ENCODE measurements at regions not wholly inside any gene's neighbourhood (a gene's known extent, or its start where the extent isn't known, plus 50 kb on each side); places are given as distances from the start of the nearest gene placed in this dataset.

- Histone ChIP-seq H3K9me3 (no peaks in the 10 kb centered on the region), H3K4me3 (ENCODE audit: low read depth, low read length) (no peak overlapping the region), H3K4me1 (no peaks in the 10 kb centered on the region), H3K27me3 (no peaks in the 10 kb centered on the region), H3K36me3 (no peaks in the 10 kb centered on the region)
- DNase-seq: peak; percentile 39
- TF ChIP-seq, protein P1, sequence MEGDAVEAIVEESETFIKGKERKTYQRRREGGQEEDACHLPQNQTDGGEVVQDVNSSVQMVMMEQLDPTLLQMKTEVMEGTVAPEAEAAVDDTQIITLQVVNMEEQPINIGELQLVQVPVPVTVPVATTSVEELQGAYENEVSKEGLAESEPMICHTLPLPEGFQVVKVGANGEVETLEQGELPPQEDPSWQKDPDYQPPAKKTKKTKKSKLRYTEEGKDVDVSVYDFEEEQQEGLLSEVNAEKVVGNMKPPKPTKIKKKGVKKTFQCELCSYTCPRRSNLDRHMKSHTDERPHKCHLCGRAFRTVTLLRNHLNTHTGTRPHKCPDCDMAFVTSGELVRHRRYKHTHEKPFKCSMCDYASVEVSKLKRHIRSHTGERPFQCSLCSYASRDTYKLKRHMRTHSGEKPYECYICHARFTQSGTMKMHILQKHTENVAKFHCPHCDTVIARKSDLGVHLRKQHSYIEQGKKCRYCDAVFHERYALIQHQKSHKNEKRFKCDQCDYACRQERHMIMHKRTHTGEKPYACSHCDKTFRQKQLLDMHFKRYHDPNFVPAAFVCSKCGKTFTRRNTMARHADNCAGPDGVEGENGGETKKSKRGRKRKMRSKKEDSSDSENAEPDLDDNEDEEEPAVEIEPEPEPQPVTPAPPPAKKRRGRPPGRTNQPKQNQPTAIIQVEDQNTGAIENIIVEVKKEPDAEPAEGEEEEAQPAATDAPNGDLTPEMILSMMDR (IDR thresholded peaks at IDR 0.05; ENCODE audit: low read depth, low read length): no peak
Measured at GRCh38 chrX:115499112-115499805, 61.7 kb upstream of the PLS3 start.

- H3K4me3 ChIP-seq (ENCODE audit: low read depth, low read length): no peak overlapping the region
- TF ChIP-seq, protein P1 (IDR thresholded peaks at IDR 0.05; ENCODE audit: low read depth, low read length): no peak
- no peaks in the 10 kb centered on the region for H3K36me3 ChIP-seq
- no peaks in the 10 kb centered on the region for H3K27me3 ChIP-seq
- no peaks in the 10 kb centered on the region for H3K4me1 ChIP-seq
- DNase-seq: no peak
- H3K9me3 ChIP-seq: no peaks in the 10 kb centered on the region
Measured at GRCh38 chrX:115503099-115503498, 57.9 kb upstream of the PLS3 start.

- TF ChIP-seq, protein P1 (IDR thresholded peaks at IDR 0.05; ENCODE audit: low read depth, low read length): no peak
- no peak for DNase-seq
- Histone ChIP-seq H3K9me3 (no peaks in the 10 kb centered on the region), H3K4me1 (no peaks in the 10 kb centered on the region), H3K27me3 (no peaks in the 10 kb centered on the region), H3K4me3 (ENCODE audit: low read depth, low read length) (no peak overlapping the region), H3K36me3 (no peaks in the 10 kb centered on the region)
Measured at GRCh38 chrX:115504167-115504566, 56.8 kb upstream of the PLS3 start.
